Anterior cingulate cortex (tissue), 58 donors: ENCODE measurements at regions not wholly inside any gene's neighbourhood (a gene's known extent, or its start where the extent isn't known, plus 50 kb on each side); places are given as distances from the start of the nearest gene placed in this dataset.

Experiments
- DNase-seq, 58 donors: peaks; one replicate each; lab custom pipeline; 2025; lab: John Stamatoyannopoulos, UW

DNA sequence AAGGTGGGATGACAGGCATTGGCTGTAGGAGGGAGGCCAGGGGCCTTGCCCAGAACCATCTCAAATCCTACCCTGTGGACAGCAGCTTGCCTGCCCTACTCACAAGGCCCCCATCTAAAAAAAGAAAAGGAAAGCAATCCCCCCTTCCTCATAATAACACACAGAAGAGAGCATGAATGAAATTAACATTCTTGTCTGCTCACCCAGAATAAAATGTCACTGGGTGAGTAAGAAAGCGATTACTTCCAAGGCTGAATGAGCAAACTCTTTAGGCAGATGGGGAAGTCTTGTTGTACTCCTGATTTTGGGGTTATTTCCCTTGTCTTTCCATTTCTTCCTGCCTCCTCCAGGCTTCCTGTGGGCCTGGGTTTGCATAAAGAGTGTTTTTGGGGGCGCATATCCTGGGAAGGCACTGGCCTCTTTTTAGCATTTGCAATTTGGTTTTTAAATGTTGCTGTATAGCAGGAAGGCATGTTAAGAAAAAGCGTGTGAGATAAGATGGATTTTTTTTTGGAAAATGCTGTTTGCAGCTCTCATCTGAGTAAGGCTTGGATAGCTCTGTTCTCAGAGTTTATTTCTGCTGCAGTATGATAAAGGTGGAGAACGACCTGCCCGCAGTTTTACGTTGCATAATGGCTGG is 248.3 kb upstream of the GATB start:
- DNase-seq, result peak in 2 of 58 donors; percentile 13 to 45

DNA sequence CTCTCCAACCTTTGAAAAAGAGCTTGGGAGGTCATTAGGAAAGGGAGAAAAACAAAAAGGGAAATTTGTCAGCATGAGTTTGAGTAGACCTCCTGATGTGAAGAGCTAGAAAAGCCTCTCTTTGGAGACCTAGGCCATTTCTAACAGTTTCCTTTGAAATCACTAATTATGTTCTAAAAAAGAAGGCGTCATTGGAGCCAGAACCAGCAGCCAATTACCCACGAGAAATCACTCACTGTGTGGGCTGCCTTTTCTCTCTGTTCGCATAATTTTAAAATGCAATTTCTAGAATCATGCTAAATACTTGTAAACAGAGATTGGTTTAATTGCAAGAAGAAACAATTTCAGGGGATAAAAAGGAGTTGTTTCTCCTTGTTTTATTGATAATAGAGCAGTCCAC is 246.3 kb upstream of the GATB start:
- DNase-seq, result peak in 7 of 58 donors; percentile 13 to 71 (median 35)

DNA sequence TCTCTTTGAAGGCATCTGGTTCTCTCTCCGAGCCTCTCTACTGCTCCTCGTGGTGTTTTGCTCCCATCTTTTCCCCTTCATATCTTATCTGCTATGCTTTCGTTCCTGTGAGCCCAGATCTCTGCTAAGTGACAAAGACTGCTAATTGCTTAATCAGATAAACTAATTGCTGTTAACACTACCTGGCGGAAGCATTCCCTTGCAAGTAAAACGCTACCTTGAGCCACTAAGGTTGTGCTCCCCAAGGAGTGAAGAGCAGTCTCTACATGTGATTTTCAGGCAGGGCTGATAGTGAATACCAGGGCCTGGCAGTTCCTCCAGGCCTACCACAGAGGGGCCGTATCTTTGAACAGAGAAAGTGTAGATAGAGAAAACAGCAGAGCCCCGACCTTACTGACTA is 244.0 kb upstream of the GATB start:
- DNase-seq, result no peak

DNA sequence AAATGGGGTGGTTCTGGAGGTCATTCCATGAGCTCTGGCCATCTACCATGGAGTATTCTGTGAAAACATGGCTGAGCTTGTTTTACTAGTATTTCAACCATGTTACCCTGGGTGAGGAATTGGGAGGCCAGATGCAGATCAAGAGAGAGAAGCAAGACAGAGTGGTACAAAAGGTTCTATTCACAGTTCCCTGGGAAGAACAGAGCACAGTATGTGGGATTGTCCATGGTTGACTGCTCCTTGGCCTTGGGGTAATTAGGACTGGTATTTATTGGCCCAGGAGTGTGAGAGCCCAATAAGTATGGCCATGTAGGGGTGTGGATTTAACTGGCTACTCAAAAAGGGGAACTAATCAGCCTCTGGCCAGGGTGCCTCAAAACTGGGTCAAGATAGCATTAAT is 239.7 kb upstream of the GATB start:
- no peak for DNase-seq

DNA sequence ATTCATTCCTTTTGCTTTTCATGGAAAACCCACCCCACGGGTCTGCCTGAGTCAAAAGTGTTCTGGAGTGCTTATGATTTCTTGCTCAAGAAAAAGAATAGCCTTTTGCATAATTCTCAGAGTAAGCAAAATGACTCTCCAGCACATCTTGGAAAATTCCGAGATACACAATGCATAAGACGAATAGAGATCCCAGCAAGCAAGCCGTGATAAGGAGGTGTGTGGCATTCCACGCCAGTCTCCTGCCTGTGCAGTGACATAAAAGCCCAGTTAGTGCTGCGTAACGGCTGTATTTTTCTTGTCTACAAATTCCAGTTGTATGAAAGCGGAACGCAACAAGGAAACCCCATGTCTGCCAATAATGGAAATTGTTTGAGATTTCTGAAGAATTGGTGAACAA is 237.9 kb upstream of the GATB start:
- DNase-seq, result no peak

DNA sequence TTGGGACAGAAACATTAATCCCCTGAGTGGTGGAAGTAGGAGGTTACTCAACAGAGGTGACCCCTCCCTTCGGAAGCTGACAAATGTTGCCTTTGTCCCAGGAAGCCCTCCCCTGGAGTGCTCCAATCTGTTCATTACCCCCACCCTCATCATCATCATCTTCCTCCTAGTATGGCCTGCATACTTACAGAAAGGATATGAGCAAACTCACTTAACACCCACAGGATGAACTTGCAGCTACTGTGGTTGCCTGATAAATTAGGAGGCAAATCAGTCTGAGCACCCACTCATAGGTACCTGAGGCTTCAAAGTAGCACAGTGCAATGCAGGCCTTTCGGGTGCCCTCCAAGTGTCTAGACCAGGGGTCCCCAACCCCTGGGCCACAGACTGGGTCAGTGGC is 236.7 kb upstream of the GATB start:
- DNase-seq, result no peak

DNA sequence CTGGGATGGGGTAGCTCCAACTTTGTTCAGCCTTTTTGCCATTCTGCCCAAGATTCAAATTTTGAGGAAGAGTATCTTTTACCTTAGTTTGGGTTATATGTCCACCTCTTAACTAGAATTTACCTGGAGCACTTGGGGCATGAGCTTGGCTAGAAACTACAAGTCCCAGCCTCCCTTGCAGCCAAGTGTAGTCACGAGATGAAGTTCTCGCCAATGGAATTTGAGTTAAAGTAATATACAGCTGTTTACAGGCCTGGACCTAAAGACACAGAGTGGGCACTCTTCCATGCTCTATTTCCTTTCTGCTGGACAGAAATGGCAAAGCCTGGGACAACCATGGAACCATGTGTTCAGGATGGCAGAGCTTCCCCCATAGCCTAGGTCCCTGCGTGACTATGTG is 233.6 kb upstream of the GATB start:
- no peak for DNase-seq

DNA sequence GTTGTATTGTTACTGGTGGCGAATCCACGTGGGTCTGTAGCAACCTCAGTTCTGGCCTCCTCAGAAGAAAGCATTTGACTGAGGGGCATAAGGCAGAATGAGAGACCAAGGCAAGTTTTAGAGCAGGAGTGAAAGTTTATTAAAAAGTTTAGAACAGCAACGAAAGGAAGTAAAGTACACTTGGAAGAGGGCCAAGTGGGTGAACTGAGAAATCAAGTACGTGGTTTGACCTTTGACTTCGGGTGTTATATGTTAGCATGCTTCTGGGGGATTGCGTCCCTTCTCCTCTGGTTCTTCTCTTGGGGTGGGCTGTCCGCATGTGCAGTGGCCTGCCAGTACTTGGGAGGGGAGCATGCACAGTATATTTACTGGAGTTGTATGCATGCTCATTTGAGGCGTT is 232.7 kb upstream of the GATB start:
- DNase-seq, result no peak

DNA sequence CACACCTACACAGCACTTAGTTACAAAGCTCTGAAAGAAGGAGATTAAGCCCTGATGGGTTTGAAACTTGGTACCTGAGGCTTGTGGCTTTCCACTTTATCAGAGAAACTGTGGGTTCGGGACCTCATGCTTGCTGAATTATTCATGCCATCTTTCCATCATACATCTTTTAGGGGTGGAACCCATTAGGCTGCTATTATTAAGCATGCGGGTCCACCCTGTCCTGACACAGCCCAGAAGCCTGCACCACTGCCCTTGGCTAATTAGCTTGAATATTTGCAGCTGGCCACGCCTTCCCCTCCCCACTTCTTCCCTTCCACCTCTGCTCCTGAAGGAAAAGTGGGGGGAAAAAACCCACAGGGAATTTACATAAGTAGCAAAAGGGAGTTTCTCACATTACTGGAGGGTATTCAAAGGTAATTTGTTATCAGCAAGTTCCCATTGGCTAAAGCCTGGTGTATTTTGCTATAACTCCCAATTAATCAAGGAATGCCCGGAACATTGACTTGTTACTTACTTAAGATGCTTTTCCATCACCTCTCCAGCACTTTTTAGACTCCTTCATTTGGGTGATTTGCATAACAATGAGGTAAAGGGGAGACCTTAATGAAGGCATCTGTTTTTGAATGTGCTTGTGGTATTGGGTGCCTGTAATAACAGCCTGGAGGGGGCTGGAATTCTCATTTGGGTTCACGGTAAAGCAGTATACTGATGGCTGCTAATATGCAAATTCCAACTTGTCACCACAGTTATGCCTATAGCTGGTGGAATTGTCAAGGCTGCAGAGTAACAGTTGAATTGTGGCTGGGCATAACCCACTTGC is 231.7 kb upstream of the GATB start:
- DNase-seq, result no peak

DNA sequence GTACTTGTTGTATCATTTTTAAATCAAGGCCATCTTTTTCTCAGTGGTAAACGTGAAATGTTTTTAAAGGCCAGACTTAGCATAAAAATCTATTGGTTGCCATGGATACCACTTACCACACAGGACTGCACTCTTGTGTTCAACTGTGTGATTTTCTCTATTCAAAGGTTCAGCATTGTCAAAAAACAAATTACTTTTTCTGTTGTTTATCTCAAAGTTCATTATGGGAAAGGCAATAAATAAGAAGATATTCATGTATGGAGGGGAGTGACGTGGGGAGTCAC is 231.0 kb upstream of the GATB start:
- DNase-seq, result peak in 2 of 58 donors; percentile 31 to 34

DNA sequence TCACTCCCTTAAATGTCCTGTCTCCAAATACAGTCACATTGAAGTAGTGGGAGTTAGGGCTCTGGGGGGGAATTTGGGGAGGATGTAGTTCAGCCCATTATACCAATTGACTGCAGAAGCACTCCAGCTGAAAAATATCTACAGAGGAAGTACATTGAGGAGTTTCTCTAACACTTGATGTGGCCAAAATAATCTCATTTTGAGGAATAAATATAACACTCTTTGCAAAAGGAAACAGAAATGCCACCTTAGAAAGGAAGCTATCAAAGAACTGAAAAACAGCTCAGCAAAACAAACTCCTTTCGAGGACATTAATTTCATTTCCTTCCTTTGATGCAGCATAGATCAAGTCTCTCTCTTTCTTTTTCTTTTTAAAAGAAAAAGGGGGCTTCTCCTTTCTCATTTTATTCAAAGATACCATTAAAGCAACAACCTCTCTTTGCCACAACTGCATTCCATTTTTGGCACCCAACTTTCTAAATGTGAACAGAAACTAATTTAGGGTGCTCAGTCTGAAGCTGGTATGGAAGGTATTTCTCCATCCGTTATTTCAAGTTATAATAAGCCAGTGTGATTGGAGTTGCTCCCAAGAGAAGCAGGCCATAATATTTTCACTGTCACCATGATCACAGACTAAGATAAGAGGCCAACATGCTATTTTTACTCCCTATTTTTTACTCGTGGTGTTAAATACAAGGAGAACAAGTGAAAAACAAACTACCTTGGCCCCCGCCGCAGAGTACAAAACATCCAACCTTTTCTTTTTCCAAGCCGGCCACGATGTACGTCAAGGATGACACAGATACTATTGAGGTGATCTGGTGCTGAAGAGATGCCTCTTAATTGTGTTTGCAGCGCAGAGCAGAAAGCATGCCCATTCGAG is 230.4 kb upstream of the GATB start:
- no peak for DNase-seq

DNA sequence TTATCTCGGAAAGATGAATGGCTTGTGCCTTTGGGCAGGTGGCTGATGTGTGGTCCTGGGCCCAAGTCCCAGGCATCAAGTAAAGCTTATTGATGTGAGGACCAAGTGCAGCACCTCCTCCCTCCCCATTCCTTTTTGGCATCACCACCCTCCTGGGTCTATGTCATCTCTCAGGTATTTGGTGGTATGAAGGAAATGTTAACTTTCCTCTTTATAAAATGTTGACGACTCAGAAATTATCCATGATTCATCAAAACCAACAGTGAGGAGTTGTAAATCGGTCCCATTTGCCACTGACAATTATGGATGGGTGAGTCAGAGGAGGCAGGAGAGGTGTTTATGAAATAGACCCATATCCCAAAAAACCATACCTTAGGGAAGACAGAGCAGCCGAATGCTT is 229.4 kb upstream of the GATB start:
- DNase-seq, result no peak

DNA sequence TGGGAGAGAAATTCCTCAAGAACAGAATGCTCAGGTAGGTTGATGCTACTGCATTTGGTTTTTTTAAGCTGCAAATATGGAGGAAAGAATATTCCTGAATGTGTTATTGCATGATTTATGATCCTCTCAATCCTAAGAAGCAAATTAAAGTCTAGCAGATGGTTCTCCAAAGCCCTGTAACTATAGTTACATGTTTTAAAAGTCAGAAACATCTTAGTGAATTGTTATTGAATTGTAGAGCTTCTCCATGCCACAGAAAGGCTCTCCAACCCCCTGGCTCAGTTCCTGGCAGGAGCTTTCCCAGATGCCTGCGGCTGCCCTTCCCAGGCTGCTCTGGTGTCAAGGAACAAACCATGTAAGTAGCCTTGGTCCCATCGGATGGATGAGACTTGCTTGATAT is 227.8 kb upstream of the GATB start:
- DNase-seq, result peak in 1 of 58 donors; percentile 6

DNA sequence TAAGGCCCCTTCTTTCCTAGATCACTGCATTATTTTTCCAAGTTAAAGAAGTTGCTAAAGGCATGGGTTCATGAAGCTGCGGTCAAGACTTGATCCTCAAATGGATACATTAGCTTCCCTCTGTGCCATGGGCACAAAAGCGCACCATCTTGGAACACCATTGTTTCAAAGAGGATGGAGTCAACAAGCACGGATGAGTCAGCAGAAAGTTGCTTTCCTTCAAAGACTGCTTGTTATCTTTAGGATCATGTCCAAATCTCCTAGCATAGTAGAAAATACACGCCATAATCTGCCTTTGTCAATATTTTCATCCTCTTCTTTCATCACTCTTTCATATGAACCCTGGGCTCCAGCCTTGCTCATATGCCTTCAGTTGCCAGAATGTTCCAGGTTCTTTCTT is 226.8 kb upstream of the GATB start:
- DNase-seq, result no peak

DNA sequence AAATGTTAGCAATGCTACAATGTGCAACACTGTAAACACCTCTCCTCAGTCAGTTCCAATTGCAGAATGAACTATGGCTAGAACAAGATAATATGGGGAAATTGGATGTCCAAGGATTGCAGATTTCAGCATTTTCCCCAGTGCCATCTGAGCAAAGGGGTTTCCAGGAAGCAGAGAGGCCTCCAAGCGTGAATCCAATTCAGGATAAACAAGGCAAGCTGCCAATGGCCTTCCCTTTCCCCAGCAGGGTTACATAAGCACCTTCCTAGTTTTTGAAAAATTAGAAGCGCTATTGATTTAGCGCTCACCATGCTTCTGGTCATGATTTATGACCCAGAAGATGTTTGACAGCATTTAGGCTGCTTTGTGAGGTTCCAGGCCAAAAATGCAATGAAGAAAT is 223.0 kb upstream of the GATB start:
- peak in 6 of 58 donors; percentile 7 to 63 (median 40) for DNase-seq

DNA sequence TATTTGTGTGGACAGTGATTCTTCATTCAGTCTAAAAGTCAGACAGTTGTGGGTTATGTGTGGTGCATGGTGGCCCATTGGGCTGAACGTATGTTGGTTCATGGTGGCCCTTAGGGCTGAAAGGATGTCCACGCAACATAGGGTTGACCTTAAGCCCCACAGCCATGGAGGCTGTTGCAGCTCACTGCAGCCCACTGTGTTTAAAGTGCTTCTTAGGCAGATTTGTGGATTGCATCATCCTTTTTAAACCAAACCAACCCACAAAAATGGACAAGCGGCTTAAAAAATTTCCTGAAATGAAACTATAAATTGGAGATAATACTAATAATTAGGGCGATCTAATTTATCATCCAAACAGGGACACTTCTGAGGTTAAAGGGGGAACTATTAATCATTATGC is 219.0 kb upstream of the GATB start:
- DNase-seq, result no peak

DNA sequence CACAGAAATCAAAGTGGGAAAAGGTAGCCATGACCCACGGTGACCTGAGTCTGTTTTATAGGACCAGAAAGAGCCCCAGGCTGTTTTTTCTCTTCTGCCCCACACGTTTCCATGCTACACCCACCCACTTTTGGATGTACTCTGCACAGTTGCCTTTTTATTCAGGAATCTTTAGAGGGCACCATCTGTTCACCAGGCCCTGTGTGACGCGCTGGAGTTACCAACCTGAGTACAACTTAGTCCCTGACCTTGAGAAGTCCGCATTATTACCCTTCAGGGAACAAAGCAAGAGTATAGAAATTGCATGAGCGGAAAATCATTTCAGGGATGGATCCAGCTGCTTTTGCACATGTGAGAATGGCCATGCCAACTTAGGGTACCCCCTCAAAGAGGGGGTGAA is 207.8 kb upstream of the GATB start:
- no peak for DNase-seq

DNA sequence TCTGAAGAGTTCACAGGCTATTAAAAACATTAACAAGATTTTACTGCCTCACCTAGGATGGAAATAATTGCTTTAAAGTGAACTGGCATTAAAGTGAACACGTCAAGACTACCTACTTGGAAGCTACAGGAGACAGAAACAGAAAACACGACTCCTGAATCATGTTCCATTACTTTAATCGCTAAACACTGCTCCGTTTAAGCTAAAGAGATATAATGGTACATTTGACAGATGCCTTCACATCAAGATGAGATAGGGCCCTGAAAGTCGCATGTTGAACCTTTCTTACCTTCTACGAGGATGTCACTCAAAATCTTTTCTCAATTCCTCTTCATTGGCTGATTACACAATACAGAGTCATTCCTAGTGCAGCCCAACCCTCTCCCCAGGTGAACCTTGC is 206.3 kb upstream of the GATB start:
- DNase-seq, result no peak

DNA sequence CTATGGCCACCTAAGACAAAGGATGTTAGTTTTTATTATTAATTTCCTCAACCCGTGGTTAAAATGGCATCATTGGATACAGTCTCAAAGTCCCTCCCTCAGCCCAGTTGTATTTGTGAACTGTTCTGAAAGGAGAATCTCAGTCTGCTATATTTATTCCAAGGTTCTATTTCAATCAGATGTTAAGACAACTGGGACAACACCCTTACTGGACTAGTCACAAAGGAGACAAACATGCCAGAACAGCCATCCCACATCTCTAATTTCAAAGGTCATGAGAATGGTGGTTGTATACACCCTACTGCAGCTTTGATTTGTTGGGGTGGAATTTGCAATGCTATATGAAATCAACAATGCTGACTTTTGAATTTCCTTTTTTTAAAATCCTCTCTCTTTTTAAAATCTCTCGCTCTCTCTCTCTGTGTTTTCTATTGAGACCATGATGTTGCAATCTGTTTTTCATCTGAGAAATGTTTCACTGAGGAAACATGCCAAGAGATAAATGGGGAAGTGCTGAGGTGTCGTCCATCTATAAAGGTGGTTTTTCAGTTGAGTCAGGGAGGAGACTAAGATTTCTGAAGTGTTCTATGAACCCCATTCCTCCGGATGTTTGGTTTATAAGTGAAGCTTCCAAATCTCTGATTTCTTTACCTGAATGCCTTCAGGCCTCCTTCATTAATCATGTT is 201.5 kb upstream of the GATB start:
- no peak for DNase-seq

DNA sequence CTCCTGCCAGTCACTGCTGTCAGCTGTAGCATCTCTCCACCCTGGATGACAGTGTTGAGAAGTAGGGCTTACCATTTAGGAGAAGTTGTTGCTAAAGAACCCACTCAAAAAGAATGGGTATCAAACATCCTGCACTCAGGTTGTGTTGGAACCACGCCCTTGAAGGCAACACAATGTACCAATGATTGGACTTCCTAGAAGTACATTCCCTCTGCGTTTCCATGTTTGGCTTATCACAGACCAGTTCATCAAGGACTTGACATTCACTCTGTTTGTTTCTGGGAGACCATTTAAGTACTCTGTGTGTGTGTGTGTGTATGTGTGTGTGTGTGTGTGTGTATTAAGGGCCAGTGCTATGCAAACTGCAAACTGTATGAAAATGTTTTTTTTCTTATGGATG is 200.6 kb upstream of the GATB start:
- no peak for DNase-seq
